HG03439 (cell line): ENCODE measurements at regions not wholly inside any gene's neighbourhood (a gene's known extent, or its start where the extent isn't known, plus 50 kb on each side); places are given as distances from the start of the nearest gene placed in this dataset.

ENCODE experiments used
- ATAC-seq: cut with Tn5 transposase; IDR thresholded peaks from one replicate; pipeline ENCODE4 v1.9.1; 2021; ENCODE audit warnings: mild to moderate bottlenecking, moderate library complexity; ENCODE audit not compliant: unreplicated experiment

DNA sequence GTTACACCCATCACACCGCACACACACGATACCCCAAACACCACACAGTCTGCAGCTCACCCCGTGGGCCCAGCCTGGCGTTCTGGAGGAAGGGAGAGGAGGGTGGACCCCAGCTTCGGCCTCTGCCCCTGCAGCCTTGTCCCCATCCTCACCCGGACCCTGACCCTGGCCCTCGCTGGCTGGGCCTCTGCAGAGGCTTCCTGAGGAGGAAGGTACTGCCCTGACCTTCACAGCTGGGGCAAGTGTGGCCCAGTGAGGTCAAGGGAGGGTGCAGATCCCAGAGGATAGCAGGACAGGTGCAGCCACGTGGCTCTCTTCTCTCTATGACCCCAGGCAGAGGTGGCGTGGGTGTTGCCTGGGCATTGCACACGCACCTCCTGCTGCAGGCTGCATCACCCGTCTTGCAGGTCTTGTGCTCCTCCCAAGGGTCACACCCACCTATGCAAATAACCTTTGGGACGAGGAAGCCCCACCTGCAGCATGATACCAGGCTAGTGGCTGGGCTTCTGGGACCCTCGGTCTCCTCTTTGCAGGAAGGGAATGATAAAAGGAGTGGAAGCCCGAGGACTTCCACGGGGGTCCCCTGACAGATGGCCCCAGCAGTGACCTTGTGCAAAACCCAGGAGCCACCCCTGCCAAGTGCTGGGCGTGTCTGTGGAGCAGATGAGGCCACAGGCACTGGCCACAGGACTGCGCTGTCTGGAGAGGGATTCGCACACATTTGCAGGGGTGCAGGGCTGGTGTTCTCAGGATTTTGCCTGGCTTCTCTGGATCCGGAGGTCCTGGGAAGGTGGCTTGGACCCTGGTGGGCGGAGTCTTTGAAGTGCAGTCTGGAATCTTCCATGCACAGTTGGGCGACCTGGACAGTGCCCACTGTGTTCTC is 1241.5 kb downstream of the BRD1 start:
- no peak for ATAC-seq

DNA sequence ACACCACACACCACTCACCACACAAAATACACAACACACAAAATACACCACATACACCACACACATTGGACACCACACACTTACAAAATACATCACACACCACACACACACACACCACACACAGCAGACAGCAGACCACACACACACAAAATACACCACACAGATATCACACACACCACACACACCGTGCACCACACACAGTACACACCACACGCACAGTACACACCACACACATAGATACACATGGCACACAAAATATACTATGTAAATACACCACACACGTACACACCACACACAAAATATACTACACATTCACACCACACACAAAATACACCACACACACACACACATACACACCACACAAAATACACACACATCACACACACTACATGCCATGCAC is 1243.5 kb downstream of the BRD1 start:
- ATAC-seq = no peak

DNA sequence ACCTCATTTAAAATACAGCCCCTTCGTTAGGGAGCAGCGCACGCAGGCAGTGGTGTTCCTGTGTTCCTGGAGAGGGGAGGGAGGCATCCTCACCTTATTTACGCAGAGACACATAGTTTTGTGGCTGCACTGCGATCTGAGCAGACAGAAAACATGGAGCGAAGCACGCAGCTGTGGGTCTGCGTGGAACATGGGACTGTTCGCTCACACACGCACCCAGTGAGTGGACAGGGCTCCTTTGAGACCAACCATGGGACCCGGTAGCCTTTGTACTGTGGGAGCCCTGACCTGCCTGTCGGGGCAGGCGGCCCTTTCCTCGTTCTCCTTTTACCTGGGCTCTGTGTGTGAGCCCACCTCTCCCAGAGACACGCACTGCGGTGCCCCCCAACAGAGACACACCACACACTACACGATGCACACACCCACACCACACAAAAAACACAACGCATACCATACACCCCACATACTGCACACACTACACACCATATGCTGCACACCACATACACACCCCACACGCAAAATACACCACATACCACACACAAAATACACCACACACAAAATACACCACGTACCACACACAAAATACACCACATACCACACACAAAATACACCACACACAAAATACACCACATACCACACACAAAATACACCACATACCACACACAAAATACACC is 1245.7 kb downstream of the BRD1 start:
- no peak for ATAC-seq

DNA sequence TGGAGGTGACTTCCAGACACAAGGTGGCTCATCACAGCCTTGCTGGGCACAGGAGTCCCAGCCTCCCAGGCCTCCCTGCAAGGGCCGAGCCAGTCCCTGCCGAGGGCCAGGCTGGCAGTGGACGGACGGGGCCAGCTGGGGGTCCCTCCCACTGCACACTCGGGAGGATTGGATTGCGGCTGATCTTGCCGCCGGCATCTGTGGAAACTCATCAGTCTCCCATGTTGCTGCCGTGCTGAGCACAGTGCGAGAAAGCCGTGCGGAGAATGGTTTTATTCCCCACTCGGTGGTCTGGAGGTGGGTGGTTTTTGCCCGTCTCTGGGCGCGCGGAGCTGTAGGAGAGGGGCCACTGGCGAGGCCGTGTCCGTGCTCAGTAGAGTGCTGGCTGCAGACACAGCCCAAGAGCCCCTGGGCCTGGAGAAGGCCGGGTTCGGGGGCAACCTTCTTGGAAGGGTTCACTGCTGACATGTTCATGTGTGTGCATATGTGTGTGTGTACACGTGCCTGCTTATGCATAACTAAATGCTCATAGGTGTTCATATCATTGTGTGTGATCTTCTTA is 1246.4 kb downstream of the BRD1 start:
- ATAC-seq = no peak

DNA sequence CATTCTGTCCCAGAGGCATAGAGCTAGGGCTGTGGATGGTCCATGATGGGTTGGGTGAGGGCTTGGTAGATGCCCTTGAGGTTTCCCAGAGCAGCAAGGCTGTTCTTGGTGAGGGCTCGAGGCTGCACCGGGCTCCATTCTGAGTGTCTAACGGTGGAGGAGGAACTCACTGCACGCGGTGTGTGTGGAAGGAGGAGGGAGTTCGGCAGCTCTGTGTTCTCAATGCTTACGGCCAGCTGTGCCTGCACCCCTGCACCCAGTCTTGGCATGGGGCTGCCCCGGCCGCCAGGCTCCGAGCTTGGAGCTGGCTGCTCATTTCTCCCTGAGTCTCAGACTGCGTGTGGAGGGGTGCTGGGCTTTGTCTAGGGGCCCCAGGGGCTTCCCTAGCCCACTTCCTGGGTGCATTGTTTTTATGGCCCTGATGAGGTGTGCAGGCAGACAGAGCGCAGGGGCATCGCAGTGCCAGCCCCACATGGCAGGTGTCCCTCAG is 1247.1 kb downstream of the BRD1 start:
- ATAC-seq = no peak

DNA sequence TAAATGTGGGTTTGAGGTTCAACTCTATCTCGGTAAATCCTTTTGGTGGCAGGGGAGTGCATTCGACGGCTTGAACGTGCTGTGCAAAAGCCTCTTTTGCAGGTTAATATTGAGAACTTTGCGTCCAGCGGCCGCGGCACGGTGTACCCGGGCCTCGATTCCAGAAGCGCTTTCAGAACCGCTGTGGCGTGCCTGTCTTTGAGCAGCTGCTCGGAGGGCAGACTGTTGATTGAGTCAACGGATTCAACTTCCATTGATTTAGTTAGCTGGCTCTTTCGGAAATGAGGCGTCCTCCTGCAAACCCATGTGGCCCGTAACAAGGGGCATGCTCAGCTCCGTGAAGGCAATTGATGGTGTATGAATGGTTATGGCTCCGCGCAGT is 1247.8 kb downstream of the BRD1 start:
- no peak for ATAC-seq

DNA sequence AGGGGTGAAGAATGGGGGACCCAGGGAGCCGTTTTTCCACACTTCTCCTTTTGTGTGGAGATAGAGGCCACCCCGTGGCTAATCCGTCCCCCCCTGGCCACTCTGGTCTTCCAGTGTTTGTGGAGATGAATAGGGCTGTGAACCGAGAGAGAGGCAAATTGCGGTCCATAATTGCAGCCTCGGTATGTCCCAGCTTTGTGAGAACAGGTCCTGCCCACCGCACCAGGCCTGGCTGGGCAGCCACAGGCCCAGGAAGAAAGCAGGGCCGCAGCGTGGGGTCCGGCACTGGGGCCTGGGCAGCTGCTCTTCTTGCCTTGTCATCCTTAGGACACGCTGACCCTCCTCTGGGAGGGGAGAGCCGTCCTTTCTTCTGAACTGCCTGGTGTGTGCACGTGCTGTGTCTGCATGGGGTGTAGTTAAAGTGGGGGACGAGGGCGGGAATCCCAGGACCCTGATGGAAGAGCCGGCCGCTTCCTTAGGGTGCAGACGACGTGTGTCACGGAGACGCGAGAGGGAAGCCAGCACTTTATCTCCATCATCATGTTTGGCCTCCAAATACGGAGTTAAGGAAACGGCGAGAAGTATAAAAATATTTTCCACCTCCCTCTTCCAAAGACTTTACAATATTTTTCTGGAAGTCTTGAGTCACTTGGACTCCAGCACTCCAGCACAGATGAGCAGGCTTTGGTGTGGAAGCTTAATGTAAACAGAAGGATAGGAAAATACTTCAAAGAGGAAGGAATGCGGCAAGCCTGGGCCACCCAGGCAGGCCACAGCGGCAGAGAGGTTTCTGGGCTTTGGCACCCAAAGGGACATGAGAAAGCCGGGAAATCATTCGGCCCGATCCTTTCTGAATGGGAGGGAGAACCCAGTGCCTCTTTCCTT is 1248.4 kb downstream of the BRD1 start:
- ATAC-seq = no peak

DNA sequence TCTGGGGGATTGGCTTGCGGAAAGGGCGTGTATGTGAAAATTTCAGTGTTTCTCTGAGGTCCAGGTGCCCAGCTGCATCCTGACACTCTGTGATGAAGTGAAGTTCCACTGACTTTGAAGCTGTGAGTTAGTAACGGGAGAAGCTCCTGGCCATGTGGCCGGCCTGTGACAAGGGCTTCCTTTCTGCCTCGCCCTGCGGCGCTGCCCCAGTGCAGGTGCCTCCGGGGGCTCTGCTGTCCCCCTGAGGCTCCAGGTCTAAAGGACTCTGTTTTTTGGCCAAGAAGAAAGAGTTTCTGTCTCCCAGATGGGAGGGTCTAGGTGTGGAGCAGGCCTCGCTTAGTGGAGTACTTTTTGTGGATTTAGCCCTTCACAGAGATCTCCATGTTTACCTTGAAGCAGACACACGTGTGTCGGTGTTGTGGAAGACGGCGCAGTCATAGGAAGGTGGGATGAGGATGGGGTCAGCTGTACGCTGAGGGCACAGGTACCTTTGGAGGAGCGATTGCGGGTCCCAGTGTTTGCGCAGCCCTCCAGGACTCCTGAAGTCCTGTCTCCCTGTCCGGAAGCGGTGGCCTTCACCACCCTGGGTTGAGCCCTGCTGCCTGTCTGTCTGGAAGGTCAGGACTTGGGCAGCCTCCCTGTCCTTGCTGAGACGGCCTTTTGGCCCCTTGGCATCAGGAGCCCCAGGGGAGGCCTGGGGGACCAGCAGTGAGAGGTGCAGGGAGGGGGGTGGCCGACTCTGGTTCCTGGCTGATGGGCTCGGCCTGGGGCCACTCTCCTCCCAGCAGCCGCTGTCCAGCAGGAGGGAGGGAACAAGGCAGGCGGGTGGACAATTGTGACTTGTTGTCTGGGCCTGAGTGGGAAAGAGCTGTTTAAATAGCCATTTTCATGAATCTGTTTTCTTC is 1249.3 kb downstream of the BRD1 start:
- no peak for ATAC-seq

DNA sequence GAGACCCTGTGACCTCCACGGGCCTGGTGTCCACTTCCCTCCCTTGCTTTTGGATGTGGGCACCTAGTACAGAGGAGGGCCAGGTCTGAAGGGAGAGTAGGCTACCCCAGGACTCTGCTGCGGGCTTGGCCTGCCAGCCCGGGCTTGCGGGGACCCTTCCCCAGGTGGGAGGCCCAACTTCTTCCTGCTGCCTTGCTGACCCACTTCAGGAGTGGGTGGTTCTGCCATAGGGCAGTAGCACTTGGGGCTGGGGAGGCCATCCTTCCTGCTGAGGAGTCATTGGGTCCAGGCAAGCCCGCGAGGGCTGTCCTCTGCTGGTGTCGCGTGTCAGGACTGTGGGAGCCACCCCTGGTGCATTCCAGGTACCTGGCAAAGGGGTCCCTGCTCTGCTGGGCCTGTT is 1250.0 kb downstream of the BRD1 start:
- no peak for ATAC-seq

DNA sequence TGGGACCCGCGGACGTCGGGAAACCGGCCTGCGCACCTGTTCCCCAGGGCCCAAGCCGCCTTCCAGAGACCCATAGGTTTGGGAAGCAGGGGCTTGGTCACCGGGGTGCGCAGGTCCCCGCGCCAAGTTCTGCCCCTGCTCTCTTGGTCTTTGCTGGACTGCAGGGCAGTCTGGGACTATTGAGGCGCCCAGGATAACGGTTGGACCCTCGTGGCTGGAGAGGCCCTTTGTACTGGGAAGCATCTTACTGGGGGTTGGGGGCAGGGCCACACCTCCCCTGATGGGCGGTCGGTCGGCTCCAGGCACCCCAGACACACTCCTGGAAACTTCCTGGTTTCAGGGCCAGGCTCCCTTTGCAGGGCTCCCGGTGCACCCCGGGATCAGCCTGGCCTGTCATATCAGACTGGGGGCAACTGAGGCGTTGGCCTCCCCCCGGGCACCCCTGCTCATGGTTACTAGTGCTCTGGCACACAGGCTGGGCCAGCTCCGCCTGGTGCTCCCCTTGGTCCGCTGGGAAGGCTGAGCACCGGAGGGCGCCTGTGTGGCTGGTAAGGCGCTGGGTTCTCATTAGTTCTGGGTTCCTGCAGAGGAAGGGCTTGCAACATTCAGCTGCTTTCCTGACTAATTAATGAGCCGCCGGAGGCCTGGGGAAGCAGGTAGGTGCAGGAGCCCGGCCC is 1250.5 kb downstream of the BRD1 start:
- ATAC-seq = no peak

DNA sequence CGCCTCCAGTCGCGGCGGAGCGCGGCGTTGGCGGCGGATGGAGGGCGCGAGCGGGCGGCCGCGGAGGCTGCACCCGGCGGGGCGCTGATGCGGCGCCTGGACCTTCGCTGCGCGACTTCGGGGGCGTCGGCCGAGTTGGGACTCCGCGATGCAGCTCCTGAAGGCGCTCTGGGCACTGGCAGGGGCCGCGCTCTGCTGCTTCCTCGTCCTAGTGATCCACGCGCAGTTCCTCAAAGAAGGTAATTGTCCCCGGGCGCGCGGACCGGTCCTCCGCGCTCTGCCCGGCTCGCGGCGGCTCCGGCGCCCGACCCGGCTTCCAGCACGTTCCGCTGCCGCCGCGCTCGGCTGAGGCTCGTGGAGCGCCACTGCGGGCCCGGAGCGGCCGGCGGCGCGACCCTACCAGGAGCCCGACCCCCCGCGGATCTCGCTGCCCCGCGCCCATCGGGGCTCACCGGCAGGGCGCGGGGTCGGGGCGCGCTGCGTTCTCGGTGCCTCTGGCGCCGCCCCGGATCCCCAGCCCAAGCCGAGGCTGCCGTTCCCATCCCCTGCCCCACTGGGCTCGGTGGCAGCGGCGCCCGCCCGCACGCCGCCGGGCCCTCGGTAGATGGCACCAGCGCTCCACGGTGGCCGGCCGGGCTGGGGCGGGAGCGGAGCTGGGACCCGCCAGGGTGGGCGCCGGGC is 1251.2 kb downstream of the BRD1 start:
- ATAC-seq = no peak

DNA sequence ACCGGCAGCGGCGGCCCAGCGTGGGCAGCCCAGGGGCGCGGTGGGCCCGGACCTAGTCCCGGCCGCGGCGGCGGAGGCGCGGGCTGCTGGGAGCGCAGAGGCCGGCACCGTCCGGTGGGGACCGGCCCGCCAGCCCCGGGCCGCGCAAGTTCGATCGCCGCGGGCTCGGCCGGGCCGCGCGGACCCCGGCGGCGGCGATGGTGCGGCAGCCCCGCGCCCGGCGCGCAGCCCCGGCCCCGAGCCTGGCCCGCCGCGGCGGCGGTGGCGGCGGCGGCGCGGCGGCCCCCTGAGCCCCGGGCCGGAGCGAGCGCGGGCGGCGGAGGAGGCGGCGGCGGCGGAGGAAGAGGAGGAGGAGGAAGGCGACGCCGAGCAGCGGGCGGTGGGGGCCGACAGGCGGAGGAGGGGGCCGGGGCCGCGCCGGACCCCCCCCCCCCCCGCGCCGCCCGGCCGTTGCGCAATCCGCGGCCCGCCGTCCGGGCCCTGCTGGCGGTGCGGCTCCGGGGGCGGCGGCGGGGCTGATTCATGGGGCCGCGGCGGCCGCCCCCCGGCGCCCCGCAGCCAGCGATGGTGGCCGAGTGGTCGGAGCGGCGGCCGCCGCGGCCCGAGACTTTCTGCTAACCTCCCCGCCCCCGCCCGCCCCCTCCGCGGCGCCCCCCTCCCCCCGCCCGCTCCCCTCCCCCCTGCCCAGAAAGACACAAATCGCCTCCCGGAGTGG is 1251.9 kb downstream of the BRD1 start:
- ATAC-seq = no peak

DNA sequence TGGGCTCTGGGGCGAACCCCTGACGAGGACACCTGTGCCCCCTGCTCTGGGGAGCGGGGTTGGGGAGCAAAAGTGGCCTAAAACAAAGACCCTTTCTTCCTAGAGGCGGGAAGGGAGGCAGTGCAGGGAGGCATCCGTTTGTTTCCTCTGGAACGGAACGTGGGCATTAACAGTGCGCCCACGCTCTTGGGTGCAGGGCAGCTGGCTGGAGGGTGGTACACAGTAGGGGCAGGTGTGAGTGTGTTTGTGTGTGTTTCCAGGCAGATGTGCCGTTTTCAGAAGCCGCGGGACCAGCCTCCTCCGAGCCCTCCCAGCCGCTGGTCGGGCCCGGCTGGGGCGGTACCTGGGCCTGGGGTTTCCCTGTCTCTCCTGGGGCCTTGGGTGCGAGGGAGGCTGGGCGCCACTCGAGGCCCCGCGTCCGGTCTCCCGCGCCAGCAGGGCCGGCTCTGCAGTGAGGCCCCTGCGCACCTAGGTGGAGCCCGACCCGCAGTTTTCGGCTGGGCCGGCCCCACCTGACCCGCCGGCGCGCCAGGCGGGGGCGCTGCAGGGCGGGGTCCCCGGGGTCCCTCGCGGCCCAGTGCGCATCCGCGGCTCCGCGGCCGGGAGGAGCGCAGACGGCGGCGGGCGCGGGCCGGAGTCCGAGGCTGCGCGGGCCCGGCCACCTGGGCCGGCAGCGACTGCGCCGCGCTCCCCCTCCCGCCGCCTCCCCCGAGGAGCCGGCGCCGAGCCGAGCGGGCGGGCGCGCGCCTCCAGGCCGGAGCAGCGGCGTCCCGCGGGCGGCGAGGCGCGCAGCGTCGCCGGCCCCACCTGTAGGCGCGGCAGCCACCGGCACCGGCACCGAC is 1252.7 kb downstream of the BRD1 start:
- no peak for ATAC-seq

DNA sequence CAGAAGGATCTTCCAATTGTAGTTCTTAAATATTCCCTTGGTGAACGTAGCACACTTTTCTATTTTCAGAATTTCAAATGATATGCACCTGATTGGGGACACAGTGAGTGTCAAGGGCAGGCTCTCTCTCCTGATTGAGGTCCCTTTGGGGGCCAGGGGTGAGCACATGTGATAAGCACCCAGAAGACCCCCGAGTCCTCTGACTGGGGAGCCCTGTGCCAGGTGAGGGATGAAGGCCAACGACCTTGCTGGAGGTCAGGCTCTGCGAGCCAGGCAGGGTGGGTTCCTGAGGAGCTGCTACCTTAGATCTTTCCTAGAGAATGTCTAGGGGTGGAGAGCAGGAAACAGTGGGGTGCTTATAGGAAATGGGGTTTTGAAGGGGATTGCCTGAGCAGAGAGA is 1253.9 kb downstream of the BRD1 start:
- no peak for ATAC-seq

DNA sequence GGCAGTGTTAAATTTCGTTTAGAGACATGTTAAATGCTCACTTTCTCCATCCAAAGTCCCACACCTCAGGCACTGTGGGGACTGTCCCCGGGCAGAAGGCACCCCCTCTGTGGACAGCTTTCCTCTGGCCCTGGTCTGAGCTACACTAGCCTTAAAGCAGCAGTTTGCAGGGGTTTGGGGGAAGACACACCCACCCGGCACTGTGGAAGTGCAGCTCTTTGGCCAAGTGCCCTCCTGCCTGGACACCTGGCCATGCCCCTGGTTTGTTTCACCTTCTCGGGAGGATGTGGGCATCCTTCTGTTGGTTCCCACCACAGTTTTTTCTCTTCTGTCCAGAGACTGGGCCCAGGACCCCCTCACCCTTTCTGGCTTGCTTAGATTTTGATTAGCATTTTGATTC is 1254.7 kb downstream of the BRD1 start:
- no peak for ATAC-seq

DNA sequence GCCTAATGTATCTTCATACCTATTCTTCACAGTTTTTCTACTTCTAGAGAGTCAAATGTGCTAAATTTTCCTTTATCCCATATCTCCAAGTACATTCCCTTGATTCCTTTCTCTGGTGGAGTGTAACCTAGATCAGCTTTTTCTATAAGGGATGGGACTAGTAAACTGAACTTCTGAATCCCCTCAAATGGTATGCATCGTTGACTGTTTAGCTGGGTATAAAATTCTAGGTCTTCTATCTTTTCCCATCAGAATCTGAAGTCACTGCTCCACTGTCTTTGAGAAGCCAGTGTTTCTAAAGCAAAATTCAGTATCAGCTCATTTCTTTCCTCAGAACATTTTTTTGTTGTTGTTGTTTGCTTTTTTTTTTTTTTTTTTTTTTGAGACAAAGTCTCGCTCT is 1256.8 kb downstream of the BRD1 start:
- ATAC-seq = no peak

DNA sequence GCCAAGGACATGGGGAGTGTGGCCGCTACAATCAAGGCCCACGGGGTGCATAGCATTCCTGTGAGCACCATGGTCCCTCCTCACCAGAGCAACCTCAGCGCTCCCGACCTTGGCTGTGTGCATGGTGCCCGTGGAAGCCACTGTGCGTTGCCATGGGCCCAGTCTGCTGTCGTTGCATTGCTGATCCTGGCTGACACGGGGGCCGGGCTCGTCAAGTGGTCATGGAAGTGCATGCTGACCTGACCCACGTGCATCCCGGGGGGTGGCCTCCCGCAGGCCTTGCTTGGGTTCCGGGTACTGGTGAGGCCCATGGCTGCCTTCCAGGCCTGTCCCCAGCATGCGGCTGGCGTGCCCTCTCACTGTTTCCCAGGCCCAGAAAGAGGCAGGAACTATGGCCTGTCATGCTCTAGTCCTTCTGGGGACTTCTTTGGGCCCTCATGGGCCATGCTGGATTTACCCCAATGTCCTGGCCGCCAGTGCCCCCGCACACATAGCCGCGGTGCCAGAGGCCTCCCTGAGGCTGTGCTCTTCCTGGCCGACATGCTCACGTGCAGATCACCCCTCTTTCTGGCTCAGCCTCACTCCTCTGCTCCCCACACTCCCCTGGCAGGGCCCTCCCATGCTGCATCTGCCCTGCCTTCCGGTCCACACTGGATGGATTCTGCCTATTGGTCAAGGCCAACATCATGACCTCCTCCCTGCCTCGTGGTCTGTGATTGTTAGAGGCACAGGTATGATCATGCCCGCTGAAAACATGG is 1258.0 kb downstream of the BRD1 start:
- ATAC-seq = no peak
